Astrocyte of the cerebellum (primary cell): ENCODE measurements at regions not wholly inside any gene's neighbourhood (a gene's known extent, or its start where the extent isn't known, plus 50 kb on each side); places are given as distances from the start of the nearest gene placed in this dataset.

Experiments used
- DNase-seq: peaks from one replicate; pipeline ENCODE4 v3.0.0-alpha.2; 2011; ENCODE audit warnings: low read depth
- H3K4me3 ChIP-seq: 2 replicates; pipeline ENCODE4 v1.5.1; 2011; ENCODE audit warnings: mild to moderate bottlenecking, low read depth, low read length, moderate library complexity
- CTCF ChIP-seq: IDR thresholded peaks from 2 replicates; pipeline ENCODE4 v1.5.1; 2012; ENCODE audit warnings: low read length, low read depth, moderate library complexity, mild to moderate bottlenecking; ENCODE audit errors: missing control alignments
- in situ Hi-C: cut with HindIII; loops from 2 replicates; pipeline ENCODE4 v1.10.0; 2017; ENCODE audit warnings: low sequenced_read_pairs

- H3K4me3 ChIP-seq = no peak overlapping the region
- TF ChIP-seq CTCF = no peak
- DNase-seq = no peak
- in situ Hi-C loops = no loop called here
Observed at GRCh38 chr2:217420854-217421253, 561.0 kb upstream of the TNP1 start.

- in situ Hi-C loops = no loop called here
- H3K4me3 ChIP-seq = no peak overlapping the region
- no peak for DNase-seq
- no peak for TF ChIP-seq CTCF
Observed at GRCh38 chr2:217419055-217419671, 559.3 kb upstream of the TNP1 start.

- TF ChIP-seq CTCF = no peak
- no peak for DNase-seq
- no peak overlapping the region for H3K4me3 ChIP-seq
- in situ Hi-C loops = no loop called here
Observed at GRCh38 chr2:217418544-217418943, 558.7 kb upstream of the TNP1 start.

- H3K4me3 ChIP-seq = no peak overlapping the region
- in situ Hi-C loops = no loop called here
- no peak for TF ChIP-seq CTCF
- no peak for DNase-seq
Observed at GRCh38 chr2:217418090-217418489, 558.2 kb upstream of the TNP1 start.

GRCh38 chr2:217417536-217417935 is 557.7 kb upstream of the TNP1 start:
- TF ChIP-seq CTCF = no peak
- in situ Hi-C loops = no loop called here
- H3K4me3 ChIP-seq = no peak overlapping the region
- DNase-seq = no peak

GRCh38 chr2:217415316-217415715 is 555.5 kb upstream of the TNP1 start:
- no peak overlapping the region for H3K4me3 ChIP-seq
- TF ChIP-seq CTCF = no peak
- in situ Hi-C loops = no loop called here
- no peak for DNase-seq
